Smooth muscle cell (in vitro differentiated cells): ENCODE measurements at regions not wholly inside any gene's neighbourhood (a gene's known extent, or its start where the extent isn't known, plus 50 kb on each side); places are given as distances from the start of the nearest gene placed in this dataset.

ENCODE experiments used
- DNase-seq: peaks from one replicate; lab custom pipeline; 2025; ENCODE audit not compliant: unreplicated experiment; lab: John Stamatoyannopoulos, UW
- H2AFZ ChIP-seq: fragments of 200-600 bp; sonication (generic); 2 replicates; pipeline ENCODE4 v1.6.0; 2016; ENCODE audit warnings: antibody characterized with exemption, low read depth, mild to moderate bottlenecking
- H3F3A ChIP-seq: fragments of 200-600 bp; sonication (generic); 2 replicates; pipeline ENCODE4 v1.6.0; 2017; ENCODE audit warnings: antibody characterized with exemption, low read depth
- H3K27ac ChIP-seq: fragments of 200-600 bp; sonication (generic); 2 replicates; pipeline ENCODE4 v1.5.1; 2016; ENCODE audit warnings: low read depth, mild to moderate bottlenecking
- H3K27me3 ChIP-seq: fragments of 200-600 bp; sonication (generic); 2 replicates; pipeline ENCODE4 v1.6.1; 2016; ENCODE audit warnings: low read depth, mild to moderate bottlenecking
- H3K36me3 ChIP-seq: fragments of 200-600 bp; sonication (generic); 2 replicates; pipeline ENCODE4 v1.5.1; 2016; ENCODE audit warnings: low read depth
- H3K4me1 ChIP-seq: fragments of 200-600 bp; sonication (generic); 2 replicates; pipeline ENCODE4 v1.5.1; 2016; ENCODE audit warnings: low read depth
- H3K4me2 ChIP-seq: fragments of 200-600 bp; sonication (generic); 2 replicates; pipeline ENCODE4 v1.6.0; 2016; ENCODE audit warnings: mild to moderate bottlenecking
- H3K4me3 ChIP-seq: fragments of 200-600 bp; sonication (generic); 2 replicates; pipeline ENCODE4 v1.5.1; 2016; ENCODE audit warnings: mild to moderate bottlenecking
- H3K79me2 ChIP-seq: fragments of 200-600 bp; sonication (generic); 2 replicates; pipeline ENCODE4 v1.6.0; 2016; ENCODE audit warnings: low read depth, mild to moderate bottlenecking
- H3K9ac ChIP-seq: fragments of 200-600 bp; sonication (generic); 2 replicates; pipeline ENCODE4 v1.6.0; 2016; ENCODE audit warnings: low read depth
- H3K9me3 ChIP-seq: fragments of 200-600 bp; sonication (generic); replicated peaks from 2 replicates; pipeline ENCODE4 v1.5.1; 2016; ENCODE audit warnings: low read depth
- H4K20me1 ChIP-seq: fragments of 200-600 bp; sonication (generic); 2 replicates; pipeline ENCODE4 v1.6.0; 2016; ENCODE audit warnings: low read depth
- CTCF ChIP-seq: fragments of 200-600 bp; sonication (generic); IDR thresholded peaks from 2 replicates; pipeline ENCODE4 v1.5.1; 2017; ENCODE audit warnings: borderline replicate concordance, mild to moderate bottlenecking, antibody characterized with exemption; ENCODE audit not compliant: insufficient read depth, poor library complexity, severe bottlenecking
- WGBS: methylation state at CpG from one replicate; pipeline ENCODE4 v1.1.7; 2016; ENCODE audit warnings: low lambda C conversion rate; 5-methylcytosine and 5-hydroxymethylcytosine counted together

DNA sequence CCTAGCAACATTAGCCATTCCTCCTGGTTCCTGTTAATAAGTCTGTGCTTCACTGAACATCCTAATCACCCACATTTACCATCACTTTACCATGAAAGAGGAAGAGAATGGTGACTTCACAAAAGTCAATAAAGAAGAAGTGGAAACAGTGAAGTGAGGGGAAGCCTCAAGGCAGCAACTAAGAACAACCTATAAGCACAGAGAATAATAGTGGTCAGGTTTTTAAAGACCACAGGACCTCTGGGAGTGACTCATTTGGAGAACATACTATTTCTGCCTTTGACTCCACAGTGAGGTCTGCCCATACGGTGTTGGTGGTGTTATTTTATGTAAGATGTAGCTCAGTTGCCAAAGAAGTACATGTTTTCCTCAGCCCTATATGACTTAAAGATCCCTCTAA is 86.0 kb upstream of the TET2 start:
- Histone ChIP-seq H3K9ac (no peak overlapping the region), H2AFZ (no peak overlapping the region), H3K4me3 (no peak overlapping the region), H3K27ac (no peak overlapping the region), H3F3A (no peaks in the 10 kb centered on the region), H3K27me3 (no peaks in the 10 kb centered on the region), H3K4me2 (no peak overlapping the region), H3K36me3 (no peaks in the 10 kb centered on the region), H4K20me1 (no peaks in the 10 kb centered on the region), H3K4me1 (peaks cover 3% of the 10 kb centered on the region), H3K9me3 (no peaks in the 10 kb centered on the region), H3K79me2 (no peaks in the 10 kb centered on the region)
- 42% methylated on average over 1 of the region's 1 CpG for WGBS
- TF ChIP-seq CTCF = no peak
- no peak for DNase-seq

DNA sequence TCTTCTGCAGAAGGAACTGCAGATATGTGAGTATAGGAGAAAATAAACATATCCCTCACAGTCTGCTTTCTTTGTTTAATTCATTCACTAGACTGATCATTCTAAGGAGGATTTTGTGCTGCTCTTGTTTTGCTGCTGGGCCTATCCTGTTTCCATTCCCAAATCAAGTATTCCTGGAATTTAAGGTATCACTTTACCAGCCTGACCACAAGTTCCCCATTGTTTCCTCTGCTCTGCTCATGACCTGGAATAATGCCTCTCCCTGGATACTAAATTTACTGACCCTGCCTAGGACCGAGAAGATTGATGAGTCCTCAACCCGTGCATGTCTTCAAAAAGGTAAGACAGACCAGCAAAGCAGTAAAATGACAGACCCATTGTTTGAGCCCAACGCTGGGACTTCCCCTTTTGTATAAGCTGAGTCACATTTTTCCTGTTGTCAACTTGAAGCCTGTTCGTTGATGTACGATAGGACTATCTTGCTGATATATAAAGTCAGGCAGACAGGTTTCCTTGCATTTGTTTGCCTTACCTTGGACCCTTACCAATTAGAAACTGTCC is 85.5 kb upstream of the TET2 start:
- H2AFZ ChIP-seq = no peak overlapping the region
- no peaks in the 10 kb centered on the region for H3K9me3 ChIP-seq
- 54% methylated on average over 5 of the region's 5 CpGs for WGBS
- no peak overlapping the region for H3K4me2 ChIP-seq
- no peaks in the 10 kb centered on the region for H3K79me2 ChIP-seq
- DNase-seq = no peak
- no peaks in the 10 kb centered on the region for H3K27me3 ChIP-seq
- H3K4me3 ChIP-seq = no peak overlapping the region
- H4K20me1 ChIP-seq = no peaks in the 10 kb centered on the region
- H3K27ac ChIP-seq = peak overlapping the region; percentile 17
- H3K36me3 ChIP-seq = no peaks in the 10 kb centered on the region
- peaks cover 3% of the 10 kb centered on the region for H3K4me1 ChIP-seq
- no peaks in the 10 kb centered on the region for H3F3A ChIP-seq
- TF ChIP-seq CTCF = no peak
- no peak overlapping the region for H3K9ac ChIP-seq

- Histone ChIP-seq H4K20me1 (no peaks in the 10 kb centered on the region), H3K4me3 (no peak overlapping the region), H3K79me2 (no peaks in the 10 kb centered on the region), H3K9me3 (no peaks in the 10 kb centered on the region), H3K4me2 (no peak overlapping the region), H3K27ac (peak overlapping the region; percentile 17), H2AFZ (no peak overlapping the region), H3F3A (no peaks in the 10 kb centered on the region), H3K4me1 (peaks cover 3% of the 10 kb centered on the region), H3K27me3 (no peaks in the 10 kb centered on the region), H3K9ac (no peak overlapping the region), H3K36me3 (no peaks in the 10 kb centered on the region)
- 91% methylated on average over 1 of the region's 1 CpG for WGBS
- DNase-seq = no peak
- TF ChIP-seq CTCF = no peak
Observed at GRCh38 chr4:105061731-105062130, 84.9 kb upstream of the TET2 start.

- Histone ChIP-seq H4K20me1 (no peaks in the 10 kb centered on the region), H3K27ac (no peak overlapping the region), H3K4me1 (no peaks in the 10 kb centered on the region), H3K4me3 (no peak overlapping the region), H3K9me3 (no peaks in the 10 kb centered on the region), H3F3A (no peaks in the 10 kb centered on the region), H2AFZ (no peak overlapping the region), H3K4me2 (no peak overlapping the region), H3K27me3 (no peaks in the 10 kb centered on the region), H3K79me2 (no peaks in the 10 kb centered on the region), H3K36me3 (no peaks in the 10 kb centered on the region), H3K9ac (no peak overlapping the region)
- no peak for TF ChIP-seq CTCF
- no peak for DNase-seq
Observed at GRCh38 chr4:105066401-105066800, 80.3 kb upstream of the TET2 start.
